Smooth muscle cell (in vitro differentiated cells): ENCODE measurements at regions not wholly inside any gene's neighbourhood (a gene's known extent, or its start where the extent isn't known, plus 50 kb on each side); places are given as distances from the start of the nearest gene placed in this dataset.
"Not testable (repeated sequence)": the region's sequence is repeated elsewhere in the genome, so short reads cannot be mapped to it uniquely, and the experiment has no call there.

Experiments
- DNase-seq: peaks from one replicate; lab custom pipeline; 2025; ENCODE audit not compliant: unreplicated experiment; lab: John Stamatoyannopoulos, UW
- H2AFZ ChIP-seq: fragments of 200-600 bp; sonication (generic); 2 replicates; pipeline ENCODE4 v1.6.0; 2016; ENCODE audit warnings: antibody characterized with exemption, low read depth, mild to moderate bottlenecking
- H3F3A ChIP-seq: fragments of 200-600 bp; sonication (generic); 2 replicates; pipeline ENCODE4 v1.6.0; 2017; ENCODE audit warnings: antibody characterized with exemption, low read depth
- H3K27ac ChIP-seq: fragments of 200-600 bp; sonication (generic); 2 replicates; pipeline ENCODE4 v1.5.1; 2016; ENCODE audit warnings: low read depth, mild to moderate bottlenecking
- H3K27me3 ChIP-seq: fragments of 200-600 bp; sonication (generic); 2 replicates; pipeline ENCODE4 v1.6.1; 2016; ENCODE audit warnings: low read depth, mild to moderate bottlenecking
- H3K36me3 ChIP-seq: fragments of 200-600 bp; sonication (generic); 2 replicates; pipeline ENCODE4 v1.5.1; 2016; ENCODE audit warnings: low read depth
- H3K4me1 ChIP-seq: fragments of 200-600 bp; sonication (generic); 2 replicates; pipeline ENCODE4 v1.5.1; 2016; ENCODE audit warnings: low read depth
- H3K4me2 ChIP-seq: fragments of 200-600 bp; sonication (generic); 2 replicates; pipeline ENCODE4 v1.6.0; 2016; ENCODE audit warnings: mild to moderate bottlenecking
- H3K4me3 ChIP-seq: fragments of 200-600 bp; sonication (generic); 2 replicates; pipeline ENCODE4 v1.5.1; 2016; ENCODE audit warnings: mild to moderate bottlenecking
- H3K79me2 ChIP-seq: fragments of 200-600 bp; sonication (generic); 2 replicates; pipeline ENCODE4 v1.6.0; 2016; ENCODE audit warnings: low read depth, mild to moderate bottlenecking
- H3K9ac ChIP-seq: fragments of 200-600 bp; sonication (generic); 2 replicates; pipeline ENCODE4 v1.6.0; 2016; ENCODE audit warnings: low read depth
- H3K9me3 ChIP-seq: fragments of 200-600 bp; sonication (generic); replicated peaks from 2 replicates; pipeline ENCODE4 v1.5.1; 2016; ENCODE audit warnings: low read depth
- H4K20me1 ChIP-seq: fragments of 200-600 bp; sonication (generic); 2 replicates; pipeline ENCODE4 v1.6.0; 2016; ENCODE audit warnings: low read depth
- CTCF ChIP-seq: fragments of 200-600 bp; sonication (generic); IDR thresholded peaks from 2 replicates; pipeline ENCODE4 v1.5.1; 2017; ENCODE audit warnings: borderline replicate concordance, mild to moderate bottlenecking, antibody characterized with exemption; ENCODE audit not compliant: insufficient read depth, poor library complexity, severe bottlenecking
- WGBS: methylation state at CpG from one replicate; pipeline ENCODE4 v1.1.7; 2016; ENCODE audit warnings: low lambda C conversion rate; 5-methylcytosine and 5-hydroxymethylcytosine counted together

GRCh38 chr18:39149211-39149806 is 1583.7 kb upstream of the CELF4 start:
- Histone ChIP-seq H3K9me3 (peaks cover 14% of the 10 kb centered on the region), H3F3A (no peaks in the 10 kb centered on the region), H4K20me1 (no peaks in the 10 kb centered on the region), H3K4me1 (no peaks in the 10 kb centered on the region), H3K27me3 (no peaks in the 10 kb centered on the region), H3K79me2 (no peaks in the 10 kb centered on the region), H3K9ac (no peak overlapping the region), H3K36me3 (no peaks in the 10 kb centered on the region), H2AFZ (no peak overlapping the region), H3K4me3 (no peak overlapping the region), H3K4me2 (no peak overlapping the region), H3K27ac (no peak overlapping the region)
- TF ChIP-seq CTCF = no peak
- DNase-seq = no peak
- WGBS = 66% methylated on average over 3 of the region's 3 CpGs

- DNase-seq = no peak
- 87% methylated on average over 3 of the region's 3 CpGs for WGBS
- no peak overlapping the region for H3K27ac ChIP-seq
- no peak overlapping the region for H3K9ac ChIP-seq
- H3K4me3 ChIP-seq = no peak overlapping the region
- H2AFZ ChIP-seq = no peak overlapping the region
- H3K4me1 ChIP-seq = no peaks in the 10 kb centered on the region
- TF ChIP-seq CTCF = no peak
- no peaks in the 10 kb centered on the region for H3K79me2 ChIP-seq
- H3K4me2 ChIP-seq = no peak overlapping the region
- H3F3A ChIP-seq = no peaks in the 10 kb centered on the region
- no peaks in the 10 kb centered on the region for H3K9me3 ChIP-seq
- no peaks in the 10 kb centered on the region for H4K20me1 ChIP-seq
- no peaks in the 10 kb centered on the region for H3K27me3 ChIP-seq
- no peaks in the 10 kb centered on the region for H3K36me3 ChIP-seq
Observed at GRCh38 chr18:39134255-39134654, 1568.7 kb upstream of the CELF4 start.

GRCh38 chr18:39127538-39127937 is 1561.9 kb upstream of the CELF4 start:
- not testable (repeated sequence) for H3K4me1 ChIP-seq, H3K4me2 ChIP-seq, H3K4me3 ChIP-seq, H3K27ac ChIP-seq, H3K27me3 ChIP-seq, H3F3A ChIP-seq, H3K9me3 ChIP-seq, H3K36me3 ChIP-seq, H3K79me2 ChIP-seq, DNase-seq, H4K20me1 ChIP-seq, H3K9ac ChIP-seq, H2AFZ ChIP-seq
- 91% methylated on average over 3 of the region's 3 CpGs for WGBS

- no peaks in the 10 kb centered on the region for H3K27me3 ChIP-seq
- 85% methylated on average over 1 of the region's 1 CpG for WGBS
- no peak for TF ChIP-seq CTCF
Observed at GRCh38 chr18:39113790-39114189, 1548.2 kb upstream of the CELF4 start.

More at GRCh38 chr18:39113790-39114189, 1548.2 kb upstream of the CELF4 start:
- Histone ChIP-seq H3K4me3 (no peak overlapping the region), H4K20me1 (no peaks in the 10 kb centered on the region), H2AFZ (no peak overlapping the region), H3K4me1 (no peaks in the 10 kb centered on the region), H3K36me3 (no peaks in the 10 kb centered on the region), H3K4me2 (no peak overlapping the region), H3K27ac (no peak overlapping the region), H3K79me2 (no peaks in the 10 kb centered on the region), H3K9me3 (no peaks in the 10 kb centered on the region), H3K9ac (no peak overlapping the region), H3F3A (no peaks in the 10 kb centered on the region)
- no peak for DNase-seq
